ENCODE measurements at regions not wholly inside any gene's neighbourhood (a gene's known extent, or its start where the extent isn't known, plus 50 kb on each side); places are given as distances from the start of the nearest gene placed in this dataset.

GRCh38 chr1:177817937-177818875, 151.7 kb downstream of the SEC16B start:
- TF ChIP-seq, protein P1, sequence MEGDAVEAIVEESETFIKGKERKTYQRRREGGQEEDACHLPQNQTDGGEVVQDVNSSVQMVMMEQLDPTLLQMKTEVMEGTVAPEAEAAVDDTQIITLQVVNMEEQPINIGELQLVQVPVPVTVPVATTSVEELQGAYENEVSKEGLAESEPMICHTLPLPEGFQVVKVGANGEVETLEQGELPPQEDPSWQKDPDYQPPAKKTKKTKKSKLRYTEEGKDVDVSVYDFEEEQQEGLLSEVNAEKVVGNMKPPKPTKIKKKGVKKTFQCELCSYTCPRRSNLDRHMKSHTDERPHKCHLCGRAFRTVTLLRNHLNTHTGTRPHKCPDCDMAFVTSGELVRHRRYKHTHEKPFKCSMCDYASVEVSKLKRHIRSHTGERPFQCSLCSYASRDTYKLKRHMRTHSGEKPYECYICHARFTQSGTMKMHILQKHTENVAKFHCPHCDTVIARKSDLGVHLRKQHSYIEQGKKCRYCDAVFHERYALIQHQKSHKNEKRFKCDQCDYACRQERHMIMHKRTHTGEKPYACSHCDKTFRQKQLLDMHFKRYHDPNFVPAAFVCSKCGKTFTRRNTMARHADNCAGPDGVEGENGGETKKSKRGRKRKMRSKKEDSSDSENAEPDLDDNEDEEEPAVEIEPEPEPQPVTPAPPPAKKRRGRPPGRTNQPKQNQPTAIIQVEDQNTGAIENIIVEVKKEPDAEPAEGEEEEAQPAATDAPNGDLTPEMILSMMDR (conservative IDR thresholded peaks at IDR 0.05 in 1 of 2, IDR thresholded peaks at IDR 0.05 in 1 of 2; ENCODE audit: low read depth in 1 of 2, low read length in 2 of 2): no peak
- no peak for TF ChIP-seq EZH2 (IDR thresholded peaks at IDR 0.05; ENCODE audit: low read length, missing control alignments)
